ENCODE measurements at regions not wholly inside any gene's neighbourhood (a gene's known extent, or its start where the extent isn't known, plus 50 kb on each side); places are given as distances from the start of the nearest gene placed in this dataset.

- TF ChIP-seq ZFX (IDR thresholded peaks at IDR 0.05; ENCODE audit: borderline replicate concordance), result no peak
- TF ChIP-seq CTCF (IDR thresholded peaks at IDR 0.05), result no peak
- no peak overlapping the region for H3K27ac ChIP-seq
Measured at GRCh38 chr14:65854215-65854614, 441.7 kb downstream of the FUT8 start.

GRCh38 chr14:65860956-65861611, 448.6 kb downstream of the FUT8 start:
- no peak for TF ChIP-seq ZFX (IDR thresholded peaks at IDR 0.05; ENCODE audit: borderline replicate concordance)
- no peak for TF ChIP-seq CTCF (IDR thresholded peaks at IDR 0.05)
- H3K27ac ChIP-seq, result no peak overlapping the region

- no peak for TF ChIP-seq CTCF (IDR thresholded peaks at IDR 0.05)
- no peak for TF ChIP-seq ZFX (IDR thresholded peaks at IDR 0.05; ENCODE audit: borderline replicate concordance)
- H3K27ac ChIP-seq, result no peak overlapping the region
Measured at GRCh38 chr14:65864549-65864948, 452.0 kb downstream of the FUT8 start.

GRCh38 chr14:65864984-65865383, 452.5 kb downstream of the FUT8 start:
- TF ChIP-seq CTCF (IDR thresholded peaks at IDR 0.05), result no peak
- TF ChIP-seq ZFX (IDR thresholded peaks at IDR 0.05; ENCODE audit: borderline replicate concordance), result no peak
- H3K27ac ChIP-seq, result no peak overlapping the region

GRCh38 chr14:65866448-65866847, 453.9 kb downstream of the FUT8 start:
- H3K27ac ChIP-seq, result no peak overlapping the region
- TF ChIP-seq CTCF (IDR thresholded peaks at IDR 0.05) (no peak), ZFX (IDR thresholded peaks at IDR 0.05; ENCODE audit: borderline replicate concordance) (no peak)

- no peak overlapping the region for H3K27ac ChIP-seq
Measured at GRCh38 chr14:65866886-65867285, 454.4 kb downstream of the FUT8 start.

More at GRCh38 chr14:65866886-65867285, 454.4 kb downstream of the FUT8 start:
- TF ChIP-seq ZFX (IDR thresholded peaks at IDR 0.05; ENCODE audit: borderline replicate concordance) (no peak), CTCF (IDR thresholded peaks at IDR 0.05) (no peak)

Data from 22Rv1 (cell line).